Mesenchymal stem cell (in vitro differentiated cells and primary cell): ENCODE measurements at regions not wholly inside any gene's neighbourhood (a gene's known extent, or its start where the extent isn't known, plus 50 kb on each side); places are given as distances from the start of the nearest gene placed in this dataset.

Experiments
- DNase-seq: peaks from one replicate; pipeline ENCODE4 v3.0.0-alpha.2; 2013
- H2AFZ ChIP-seq: one replicate; pipeline ENCODE4 v1.6.1; 2013; ENCODE audit warnings: low read depth, mild to moderate bottlenecking, control low read depth, inconsistent platforms, low read length, moderate library complexity
- H2AK5ac ChIP-seq: 2 replicates; pipeline ENCODE4 v1.6.1; 2013; ENCODE audit warnings: low read length, moderate library complexity, mild to moderate bottlenecking, inconsistent platforms; ENCODE audit not compliant: severe bottlenecking
- H2BK120ac ChIP-seq: one replicate; pipeline ENCODE4 v1.6.1; 2013; ENCODE audit warnings: low read depth, mild to moderate bottlenecking, inconsistent platforms, low read length, moderate library complexity
- H2BK12ac ChIP-seq, 2 experiments: one replicate each; pipeline ENCODE4 v1.6.1; 2013; ENCODE audit warnings: inconsistent platforms in 2 of 2, low read length in 2 of 2, mild to moderate bottlenecking in 2 of 2, moderate library complexity in 2 of 2, control low read depth in 1 of 2
- H2BK15ac ChIP-seq: one replicate; pipeline ENCODE4 v1.6.1; 2013; ENCODE audit warnings: mild to moderate bottlenecking, low read depth, inconsistent platforms; ENCODE audit not compliant: poor library complexity, severe bottlenecking
- H2BK5ac ChIP-seq: 2 replicates; pipeline ENCODE4 v1.6.1; 2013; ENCODE audit warnings: low read depth, mild to moderate bottlenecking, low read length, control low read depth, inconsistent platforms; ENCODE audit not compliant: poor library complexity, severe bottlenecking
- H3K14ac ChIP-seq, 2 experiments: one replicate each; pipeline ENCODE4 v1.6.1; 2013; ENCODE audit warnings: inconsistent platforms in 2 of 2, low read length in 2 of 2, control low read depth in 1 of 2, mild to moderate bottlenecking in 1 of 2, moderate library complexity in 1 of 2
- H3K18ac ChIP-seq, 2 experiments: one replicate each; pipeline ENCODE4 v1.6.1; 2013; ENCODE audit warnings: inconsistent platforms in 2 of 2, low read length in 2 of 2, control low read depth in 1 of 2, low read depth in 1 of 2, mild to moderate bottlenecking in 1 of 2
- H3K23ac ChIP-seq, 2 experiments: one replicate each; pipeline ENCODE4 v1.6.1; 2013; ENCODE audit warnings: inconsistent platforms in 2 of 2, low read length in 2 of 2, mild to moderate bottlenecking in 2 of 2, moderate library complexity in 2 of 2, control low read depth in 1 of 2
- H3K27ac ChIP-seq: 2 replicates; pipeline ENCODE4 v1.5.1; 2013; ENCODE audit warnings: mild to moderate bottlenecking, moderate library complexity, low read length, control low read depth, inconsistent platforms; ENCODE audit not compliant: poor library complexity, severe bottlenecking
- H3K27me3 ChIP-seq, 2 experiments: 2 replicates each; pipeline versions ENCODE4 v1.6.1 to v1.7.0; 2013; ENCODE audit warnings: low read length in 2 of 2, mild to moderate bottlenecking in 2 of 2, moderate library complexity in 2 of 2, control low read depth in 1 of 2, inconsistent platforms in 1 of 2; ENCODE audit not compliant: control insufficient read depth in 1 of 2, insufficient read depth in 1 of 2
- H3K36me3 ChIP-seq, 2 experiments: 2 replicates each; pipeline versions ENCODE4 v1.6.1 to v1.7.0; 2013; ENCODE audit warnings: low read length in 2 of 2, control low read depth in 1 of 2, inconsistent platforms in 1 of 2, low read depth in 1 of 2, mild to moderate bottlenecking in 1 of 2; ENCODE audit not compliant: insufficient read depth in 2 of 2, control insufficient read depth in 1 of 2
- H3K4ac ChIP-seq, 2 experiments: one replicate each; pipeline ENCODE4 v1.6.1; 2013; ENCODE audit warnings: inconsistent platforms in 2 of 2, low read length in 2 of 2, mild to moderate bottlenecking in 2 of 2, moderate library complexity in 2 of 2, control low read depth in 1 of 2, low read depth in 1 of 2
- H3K4me1 ChIP-seq: 2 replicates; pipeline ENCODE4 v1.6.1; 2013; ENCODE audit warnings: low read depth, low read length, control low read depth; ENCODE audit not compliant: control insufficient read depth, insufficient read depth
- H3K4me2 ChIP-seq: 2 replicates; pipeline ENCODE4 v1.6.1; 2013; ENCODE audit warnings: low read length, mild to moderate bottlenecking, inconsistent platforms; ENCODE audit not compliant: poor library complexity, severe bottlenecking
- H3K4me3 ChIP-seq, 2 experiments: 2 replicates each; pipeline versions ENCODE4 v1.5.1 to v1.7.0; 2013; ENCODE audit warnings: low read length in 2 of 2, mild to moderate bottlenecking in 2 of 2, control low read depth in 1 of 2, low read depth in 1 of 2; ENCODE audit not compliant: insufficient read depth in 1 of 2
- H3K79me1 ChIP-seq: replicated peaks from 2 replicates; pipeline ENCODE4 v1.6.1; 2013; ENCODE audit warnings: mild to moderate bottlenecking, control low read depth, low read length, inconsistent platforms; ENCODE audit not compliant: poor library complexity, severe bottlenecking
- H3K9ac ChIP-seq: 2 replicates; pipeline ENCODE4 v1.7.0; 2013; ENCODE audit warnings: mild to moderate bottlenecking, low read length, moderate library complexity
- H3K9me3 ChIP-seq: 2 replicates; pipeline ENCODE4 v1.7.0; 2013; ENCODE audit warnings: mild to moderate bottlenecking, low read length; ENCODE audit not compliant: control insufficient read depth
- H4K8ac ChIP-seq: one replicate; pipeline ENCODE4 v1.6.1; 2013; ENCODE audit warnings: inconsistent platforms, mild to moderate bottlenecking, low read length, moderate library complexity
- H4K91ac ChIP-seq: one replicate; pipeline ENCODE4 v1.6.1; 2013; ENCODE audit warnings: mild to moderate bottlenecking, low read length, inconsistent platforms
- WGBS: methylation state at CpG from one replicate; pipeline ENCODE4 v1.1.7; 2013; ENCODE audit warnings: mixed read lengths; 5-methylcytosine and 5-hydroxymethylcytosine counted together

DNA sequence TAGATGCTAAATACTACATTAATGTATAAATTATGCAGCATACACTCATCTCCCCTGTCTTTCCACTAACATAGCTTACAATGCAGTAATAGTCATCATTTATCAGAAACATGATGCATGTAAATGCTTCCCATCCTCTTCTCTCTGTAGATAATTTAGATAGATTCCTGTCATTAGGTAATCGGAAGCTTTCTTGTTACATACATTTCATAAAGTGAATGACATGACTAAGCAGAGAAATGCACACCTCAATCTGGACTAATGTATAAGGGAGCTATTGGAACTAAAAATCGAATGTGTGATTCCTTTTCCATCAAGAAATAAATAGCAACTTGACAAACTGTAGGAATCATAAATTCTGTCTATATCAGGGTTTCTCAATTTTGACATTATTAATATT is 273.4 kb downstream of the RASSF9 start:
- no peaks in the 10 kb centered on the region for H3K4me1 ChIP-seq

DNA sequence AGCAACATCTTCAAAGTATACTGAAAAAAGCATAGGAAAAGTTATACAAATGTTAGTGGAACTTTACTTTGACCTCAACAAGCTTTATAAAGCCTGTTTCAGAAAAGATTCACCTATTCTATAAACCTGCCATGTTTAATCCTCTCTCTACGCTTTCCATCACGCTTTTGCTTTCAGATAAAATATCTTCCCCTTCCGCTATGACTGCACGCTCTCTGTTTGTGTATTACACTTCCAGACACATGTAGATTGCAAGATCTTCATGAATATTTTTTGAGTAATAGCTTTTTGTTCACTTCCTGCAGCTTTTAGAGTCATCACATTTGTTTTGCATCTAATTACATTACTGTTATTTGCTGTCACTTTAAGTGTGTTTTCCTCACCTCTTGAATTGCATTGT is 271.4 kb downstream of the RASSF9 start:
- no peak overlapping the region for H3K4me2 ChIP-seq
- no peak overlapping the region for H3K14ac ChIP-seq
- no peaks in the 10 kb centered on the region for H3K4me1 ChIP-seq
- WGBS = 100% methylated on average over 4 of the region's 4 CpGs
- no peaks in the 10 kb centered on the region for H3K79me1 ChIP-seq
- no peak overlapping the region for H2BK12ac ChIP-seq
- no peaks in the 10 kb centered on the region for H3K9me3 ChIP-seq
- H3K9ac ChIP-seq = no peak overlapping the region
- H3K36me3 ChIP-seq = no peaks in the 10 kb centered on the region
- no peaks in the 10 kb centered on the region for H3K27me3 ChIP-seq
- H3K4ac ChIP-seq = no peak overlapping the region
- H3K23ac ChIP-seq = no peak overlapping the region
- no peak overlapping the region for H2BK15ac ChIP-seq
- no peak overlapping the region for H3K18ac ChIP-seq
- DNase-seq = no peak
- no peak overlapping the region for H4K91ac ChIP-seq
- no peak overlapping the region for H2AFZ ChIP-seq
- H2BK120ac ChIP-seq = no peak overlapping the region
- no peak overlapping the region for H2AK5ac ChIP-seq
- no peak overlapping the region for H4K8ac ChIP-seq
- no peak overlapping the region for H2BK5ac ChIP-seq
- no peak overlapping the region for H3K27ac ChIP-seq
- H3K4me3 ChIP-seq = no peak overlapping the region

More for the DNA sequence above, 273.4 kb downstream of the RASSF9 start:
- Histone ChIP-seq H2BK5ac (no peak overlapping the region), H3K18ac (no peak overlapping the region), H3K36me3 (no peaks in the 10 kb centered on the region), H2BK15ac (no peak overlapping the region), H3K79me1 (no peaks in the 10 kb centered on the region), H3K23ac (no peak overlapping the region), H2AK5ac (no peak overlapping the region), H3K9ac (no peak overlapping the region), H3K4me3 (no peak overlapping the region), H3K27me3 (no peaks in the 10 kb centered on the region), H2BK12ac (no peak overlapping the region), H4K8ac (no peak overlapping the region), H3K4me2 (no peak overlapping the region), H3K4ac (no peak overlapping the region), H4K91ac (no peak overlapping the region), H2AFZ (no peak overlapping the region), H3K27ac (no peak overlapping the region), H2BK120ac (no peak overlapping the region), H3K14ac (no peak overlapping the region), H3K9me3 (no peaks in the 10 kb centered on the region)
- DNase-seq = no peak
- no CpG with 5 or more reads among the region's 2 CpGs for WGBS

- H3K9ac ChIP-seq = no peak overlapping the region
- H4K8ac ChIP-seq = no peak overlapping the region
- no peak overlapping the region for H2BK120ac ChIP-seq
- H2BK5ac ChIP-seq = no peak overlapping the region
- H2BK12ac ChIP-seq = no peak overlapping the region
- no peak overlapping the region for H2BK15ac ChIP-seq
- no peak overlapping the region for H2AFZ ChIP-seq
- no peak overlapping the region for H3K23ac ChIP-seq
- H3K4me3 ChIP-seq = no peak overlapping the region
- no peaks in the 10 kb centered on the region for H3K79me1 ChIP-seq
- WGBS = 89% methylated on average over 4 of the region's 6 CpGs
- H3K4ac ChIP-seq = no peak overlapping the region
- DNase-seq = no peak
- H3K4me2 ChIP-seq = no peak overlapping the region
- H3K27ac ChIP-seq = no peak overlapping the region
- no peak overlapping the region for H3K18ac ChIP-seq
- peak overlapping the region; percentile 39 for H4K91ac ChIP-seq
- H3K14ac ChIP-seq = no peak overlapping the region
- H3K27me3 ChIP-seq = no peaks in the 10 kb centered on the region
- no peaks in the 10 kb centered on the region for H3K36me3 ChIP-seq
- no peak overlapping the region for H2AK5ac ChIP-seq
- H3K4me1 ChIP-seq = no peaks in the 10 kb centered on the region
- H3K9me3 ChIP-seq = no peaks in the 10 kb centered on the region
Measured at GRCh38 chr12:85568395-85569103, 267.7 kb downstream of the RASSF9 start.

GRCh38 chr12:85569261-85569660 is 266.9 kb downstream of the RASSF9 start:
- Histone ChIP-seq H3K4me2 (no peak overlapping the region), H3K4ac (no peak overlapping the region)
- 100% methylated on average over 2 of the region's 3 CpGs for WGBS

More at GRCh38 chr12:85569261-85569660, 266.9 kb downstream of the RASSF9 start:
- Histone ChIP-seq H2BK12ac (no peak overlapping the region), H3K36me3 (no peaks in the 10 kb centered on the region), H3K27ac (no peak overlapping the region), H2AFZ (no peak overlapping the region), H3K23ac (no peak overlapping the region), H2AK5ac (no peak overlapping the region), H2BK120ac (no peak overlapping the region), H3K9me3 (no peaks in the 10 kb centered on the region), H3K4me3 (no peak overlapping the region), H4K91ac (no peak overlapping the region), H4K8ac (no peak overlapping the region), H3K14ac (no peak overlapping the region), H3K79me1 (no peaks in the 10 kb centered on the region), H3K18ac (no peak overlapping the region), H2BK15ac (no peak overlapping the region), H3K4me1 (peaks cover 2% of the 10 kb centered on the region), H3K9ac (no peak overlapping the region), H2BK5ac (no peak overlapping the region), H3K27me3 (no peaks in the 10 kb centered on the region)
- DNase-seq = no peak
